ENCODE measurements at regions not wholly inside any gene's neighbourhood (a gene's known extent, or its start where the extent isn't known, plus 50 kb on each side); places are given as distances from the start of the nearest gene placed in this dataset.

DNA sequence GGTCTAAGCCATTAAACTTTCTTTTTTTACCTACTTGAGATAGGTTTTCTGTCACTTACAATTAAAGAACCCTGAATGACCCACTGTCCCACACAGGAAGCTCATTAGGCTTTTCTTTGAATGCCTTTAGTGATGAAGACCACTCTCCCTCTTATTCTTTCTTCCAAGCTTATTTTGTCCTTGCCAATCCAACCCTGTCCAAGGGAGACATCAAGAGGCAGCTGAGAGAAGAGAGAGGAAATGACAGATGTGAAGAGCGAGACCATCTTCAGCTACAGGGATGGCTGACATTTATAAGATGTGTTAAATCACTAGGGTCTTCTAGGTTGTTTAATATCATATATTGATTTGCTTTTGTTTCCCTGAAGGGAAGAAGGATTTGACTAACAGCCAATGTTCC, 133.5 kb downstream of the FAM114A2 start:
- TF ChIP-seq, protein P1, sequence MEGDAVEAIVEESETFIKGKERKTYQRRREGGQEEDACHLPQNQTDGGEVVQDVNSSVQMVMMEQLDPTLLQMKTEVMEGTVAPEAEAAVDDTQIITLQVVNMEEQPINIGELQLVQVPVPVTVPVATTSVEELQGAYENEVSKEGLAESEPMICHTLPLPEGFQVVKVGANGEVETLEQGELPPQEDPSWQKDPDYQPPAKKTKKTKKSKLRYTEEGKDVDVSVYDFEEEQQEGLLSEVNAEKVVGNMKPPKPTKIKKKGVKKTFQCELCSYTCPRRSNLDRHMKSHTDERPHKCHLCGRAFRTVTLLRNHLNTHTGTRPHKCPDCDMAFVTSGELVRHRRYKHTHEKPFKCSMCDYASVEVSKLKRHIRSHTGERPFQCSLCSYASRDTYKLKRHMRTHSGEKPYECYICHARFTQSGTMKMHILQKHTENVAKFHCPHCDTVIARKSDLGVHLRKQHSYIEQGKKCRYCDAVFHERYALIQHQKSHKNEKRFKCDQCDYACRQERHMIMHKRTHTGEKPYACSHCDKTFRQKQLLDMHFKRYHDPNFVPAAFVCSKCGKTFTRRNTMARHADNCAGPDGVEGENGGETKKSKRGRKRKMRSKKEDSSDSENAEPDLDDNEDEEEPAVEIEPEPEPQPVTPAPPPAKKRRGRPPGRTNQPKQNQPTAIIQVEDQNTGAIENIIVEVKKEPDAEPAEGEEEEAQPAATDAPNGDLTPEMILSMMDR (IDR thresholded peaks at IDR 0.05) = no peak
- H3K4me3 ChIP-seq = no peak overlapping the region
- no peak for DNase-seq (ENCODE audit: low spot score)
- H3K27ac ChIP-seq = no peak overlapping the region

DNA sequence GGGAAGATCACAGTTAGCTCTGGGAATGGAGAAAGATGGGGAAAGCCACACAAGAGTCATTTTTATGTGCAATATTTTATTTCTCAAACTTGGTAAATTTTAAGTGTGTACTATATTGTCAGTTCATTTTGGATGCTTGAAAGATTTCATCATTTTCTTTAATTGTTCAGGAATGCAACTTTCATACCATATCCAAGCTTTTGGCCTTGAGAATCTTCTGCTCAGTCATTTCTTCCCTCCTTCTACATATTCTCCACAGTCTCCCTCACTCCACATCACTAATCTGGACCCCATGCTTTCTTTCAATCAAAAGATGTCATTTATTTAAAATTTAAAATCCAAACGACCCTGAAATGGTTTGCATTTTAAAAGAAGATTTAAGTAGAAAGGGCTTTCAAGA, 135.4 kb downstream of the FAM114A2 start:
- DNase-seq (ENCODE audit: low spot score) = no peak
- TF ChIP-seq, protein P1 (IDR thresholded peaks at IDR 0.05) = no peak
- Histone ChIP-seq H3K4me3 (no peak overlapping the region), H3K27ac (no peak overlapping the region)

DNA sequence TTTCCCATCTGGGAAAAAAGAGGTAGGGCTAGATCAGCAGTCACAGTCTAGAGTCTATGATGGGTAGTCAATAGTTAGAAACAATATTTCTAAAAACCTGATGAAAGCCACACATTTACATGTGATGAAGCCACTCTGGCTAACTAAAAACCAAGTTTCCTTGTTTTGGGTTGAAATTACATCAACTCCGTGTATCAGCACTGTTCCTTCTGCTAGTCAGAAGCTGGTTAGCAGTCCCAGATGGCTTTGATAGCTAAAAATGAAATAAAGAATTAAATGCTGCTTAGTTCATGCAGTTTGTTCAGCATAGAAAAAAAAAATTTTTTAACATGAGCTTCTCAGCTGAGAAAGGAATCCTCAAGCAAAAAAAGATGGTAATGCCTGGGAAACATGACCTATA, 136.7 kb downstream of the FAM114A2 start:
- TF ChIP-seq, protein P1 (IDR thresholded peaks at IDR 0.05) = no peak
- no peak overlapping the region for H3K4me3 ChIP-seq

DNA sequence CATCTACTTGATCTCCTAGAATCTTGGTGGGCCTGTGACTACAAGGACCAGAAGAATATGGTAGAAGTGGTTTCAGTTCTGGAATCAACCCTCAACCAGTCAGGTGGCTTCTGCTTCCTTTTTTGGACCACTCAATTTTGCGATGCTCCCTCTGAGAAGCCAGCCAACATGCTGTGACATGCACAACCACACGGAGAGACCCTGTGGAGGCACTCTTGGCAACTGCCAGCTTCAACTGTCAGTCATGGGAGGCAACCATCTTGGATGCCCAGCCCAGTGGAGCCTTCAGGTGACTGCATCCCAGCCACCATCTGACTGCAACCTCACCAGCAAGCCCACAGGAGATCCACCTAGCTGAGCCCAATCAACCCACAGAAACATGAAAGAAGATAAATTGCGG, 137.3 kb downstream of the FAM114A2 start:
- TF ChIP-seq, protein P1 (IDR thresholded peaks at IDR 0.05) = no peak
- Histone ChIP-seq H3K27ac (peak overlapping the region; percentile 68 to 86), H3K4me3 (no peak overlapping the region)
- DNase-seq (ENCODE audit: low spot score) = no peak

More for the DNA sequence above, 136.7 kb downstream of the FAM114A2 start:
- H3K27ac ChIP-seq = peak overlapping the region; percentile 14 to 86
- no peak for DNase-seq (ENCODE audit: low spot score)

DNA sequence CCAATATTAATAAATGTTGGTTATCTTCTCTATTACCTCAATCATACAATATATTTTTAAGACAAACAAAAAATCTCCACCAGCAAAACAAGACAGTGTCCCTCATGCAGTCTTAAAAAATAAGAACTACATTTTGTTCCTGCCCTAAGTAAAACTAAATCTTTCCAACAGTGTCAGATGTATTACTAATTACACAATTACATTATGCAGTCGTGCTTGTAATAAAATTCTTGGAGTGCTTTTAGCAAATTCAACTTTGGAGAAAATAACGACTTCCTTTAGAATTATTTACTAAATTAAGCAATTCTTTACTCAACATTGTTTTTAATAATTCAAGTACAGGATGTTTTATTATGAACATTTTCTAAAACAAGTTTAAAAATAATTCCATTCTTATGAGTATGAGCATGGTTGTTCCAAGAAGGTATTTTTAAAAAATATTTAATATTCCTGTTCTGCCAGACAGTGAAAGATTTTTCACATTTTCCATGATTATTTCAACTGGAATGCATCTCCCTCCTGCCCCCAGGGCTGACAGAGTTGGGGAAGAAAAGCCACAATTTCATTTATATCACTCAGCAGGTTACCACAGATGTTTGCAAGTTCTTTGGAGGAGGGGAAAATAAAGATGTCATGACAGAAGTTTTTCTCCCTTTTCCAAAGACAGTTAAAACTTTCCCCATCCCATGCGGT, 137.9 kb downstream of the FAM114A2 start:
- H3K4me3 ChIP-seq = no peak overlapping the region
- H3K27ac ChIP-seq = peak overlapping the region; percentile 68 to 86
- TF ChIP-seq, protein P1 (IDR thresholded peaks at IDR 0.05) = no peak
- no peak for DNase-seq (ENCODE audit: low spot score)

DNA sequence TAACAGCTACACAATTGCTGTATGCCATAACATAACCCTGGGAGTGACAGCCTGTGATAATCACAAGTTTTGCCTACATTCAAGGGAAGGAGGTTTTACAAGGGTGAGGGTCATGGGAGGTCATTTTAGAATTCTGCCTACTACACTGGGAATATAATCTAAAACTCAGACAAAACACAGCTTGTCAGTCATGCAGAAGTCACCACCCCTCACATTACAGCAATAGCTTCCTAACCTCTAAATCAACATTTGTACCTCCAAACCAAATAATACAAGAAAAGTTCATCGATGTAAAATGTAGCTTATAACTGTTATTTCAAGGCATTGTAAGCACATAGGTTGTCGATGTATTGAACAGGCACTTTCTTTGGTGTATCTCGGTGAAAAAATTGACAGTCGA, 139.0 kb downstream of the FAM114A2 start:
- Histone ChIP-seq H3K4me3 (no peak overlapping the region), H3K27ac (peak overlapping the region; percentile 48 to 74)
- DNase-seq (ENCODE audit: low spot score) = no peak
- TF ChIP-seq, protein P1 (IDR thresholded peaks at IDR 0.05) = no peak

DNA sequence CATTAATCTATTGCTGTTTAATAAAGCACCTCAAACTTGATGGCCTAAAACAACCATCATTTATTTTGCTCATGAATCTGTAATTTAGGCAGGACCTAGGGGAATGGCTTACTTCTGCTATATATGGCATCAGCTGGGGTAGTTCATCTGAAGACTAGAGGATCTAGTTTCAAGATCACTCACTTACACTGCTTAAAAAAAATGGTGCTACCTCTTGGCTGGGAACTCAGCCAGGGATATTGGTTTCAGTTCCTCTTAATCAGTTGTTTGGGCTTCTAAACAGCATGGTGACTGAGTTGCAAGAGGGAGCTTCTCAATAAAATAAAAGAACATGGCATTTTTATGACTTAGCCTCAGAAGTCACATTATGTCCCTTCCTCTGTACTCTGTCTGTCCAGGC, 142.0 kb downstream of the FAM114A2 start:
- no peak for DNase-seq (ENCODE audit: low spot score)
- TF ChIP-seq, protein P1 (IDR thresholded peaks at IDR 0.05) = no peak

More for the DNA sequence above, 142.0 kb downstream of the FAM114A2 start:
- Histone ChIP-seq H3K27ac (peak overlapping the region in 1 of 2 donors; percentile 2), H3K4me3 (no peak overlapping the region)

Measured in coronary artery (tissue), 2 donors.